ENCODE measurements at regions not wholly inside any gene's neighbourhood (a gene's known extent, or its start where the extent isn't known, plus 50 kb on each side); places are given as distances from the start of the nearest gene placed in this dataset.

GRCh38 chr4:162366146-162366545, 202.3 kb upstream of the FSTL5 start:
- no peaks in the 10 kb centered on the region for H3K4me1 ChIP-seq
- no peak overlapping the region for H3K27ac ChIP-seq
- no peak overlapping the region for H3K4me2 ChIP-seq (ENCODE audit: low read length)
- no peak overlapping the region for H3K9ac ChIP-seq
- H3K9me3 ChIP-seq (ENCODE audit: control insufficient read depth, low read length): no peaks in the 10 kb centered on the region
- H3K79me2 ChIP-seq: no peaks in the 10 kb centered on the region
- no peaks in the 10 kb centered on the region for H3K27me3 ChIP-seq (ENCODE audit: control insufficient read depth, insufficient read depth, low read length)
- H2AFZ ChIP-seq: no peak overlapping the region
- H3K4me3 ChIP-seq (ENCODE audit: low read depth, low read length): no peak overlapping the region
- no peaks in the 10 kb centered on the region for H3K36me3 ChIP-seq (ENCODE audit: control insufficient read depth, insufficient read depth, low read length)
- no peak for TF ChIP-seq CTCF (IDR thresholded peaks at IDR 0.05)

GRCh38 chr4:162364651-162365050, 200.9 kb upstream of the FSTL5 start:
- no peaks in the 10 kb centered on the region for H3K9me3 ChIP-seq (ENCODE audit: control insufficient read depth, low read length)
- no peaks in the 10 kb centered on the region for H3K4me1 ChIP-seq
- no peak overlapping the region for H3K9ac ChIP-seq
- H3K36me3 ChIP-seq (ENCODE audit: control insufficient read depth, insufficient read depth, low read length): no peaks in the 10 kb centered on the region
- TF ChIP-seq CTCF (IDR thresholded peaks at IDR 0.05): no peak
- no peaks in the 10 kb centered on the region for H3K27me3 ChIP-seq (ENCODE audit: control insufficient read depth, insufficient read depth, low read length)
- H2AFZ ChIP-seq: no peak overlapping the region
- no peak overlapping the region for H3K27ac ChIP-seq
- no peaks in the 10 kb centered on the region for H3K79me2 ChIP-seq
- no peak overlapping the region for H3K4me3 ChIP-seq (ENCODE audit: low read depth, low read length)
- no peak overlapping the region for H3K4me2 ChIP-seq (ENCODE audit: low read length)

- Histone ChIP-seq H3K4me3 (ENCODE audit: low read depth, low read length) (no peak overlapping the region), H3K79me2 (no peaks in the 10 kb centered on the region), H3K9ac (no peak overlapping the region), H3K36me3 (ENCODE audit: control insufficient read depth, insufficient read depth, low read length) (no peaks in the 10 kb centered on the region), H3K27ac (no peak overlapping the region), H2AFZ (no peak overlapping the region), H3K9me3 (ENCODE audit: control insufficient read depth, low read length) (no peaks in the 10 kb centered on the region), H3K4me1 (no peaks in the 10 kb centered on the region), H3K4me2 (ENCODE audit: low read length) (no peak overlapping the region), H3K27me3 (ENCODE audit: control insufficient read depth, insufficient read depth, low read length) (no peaks in the 10 kb centered on the region)
- no peak for TF ChIP-seq CTCF (IDR thresholded peaks at IDR 0.05)
These were observed 196.8 kb upstream of the FSTL5 start for GRCh38 chr4:162360369-162361149.

- H3K27me3 ChIP-seq (ENCODE audit: control insufficient read depth, insufficient read depth, low read length): no peaks in the 10 kb centered on the region
- no peak overlapping the region for H3K27ac ChIP-seq
- no peaks in the 10 kb centered on the region for H3K4me1 ChIP-seq
- no peaks in the 10 kb centered on the region for H3K79me2 ChIP-seq
- H3K9ac ChIP-seq: no peak overlapping the region
- no peak for TF ChIP-seq CTCF (IDR thresholded peaks at IDR 0.05)
- no peaks in the 10 kb centered on the region for H3K36me3 ChIP-seq (ENCODE audit: control insufficient read depth, insufficient read depth, low read length)
- no peaks in the 10 kb centered on the region for H3K9me3 ChIP-seq (ENCODE audit: control insufficient read depth, low read length)
- H2AFZ ChIP-seq: no peak overlapping the region
- no peak overlapping the region for H3K4me2 ChIP-seq (ENCODE audit: low read length)
- H3K4me3 ChIP-seq (ENCODE audit: low read depth, low read length): no peak overlapping the region
These were observed 192.4 kb upstream of the FSTL5 start for GRCh38 chr4:162356181-162356580.

- no peak overlapping the region for H3K27ac ChIP-seq
- no peak overlapping the region for H3K4me3 ChIP-seq (ENCODE audit: low read depth, low read length)
- no peaks in the 10 kb centered on the region for H3K9me3 ChIP-seq (ENCODE audit: control insufficient read depth, low read length)
- TF ChIP-seq CTCF (IDR thresholded peaks at IDR 0.05): no peak
- no peaks in the 10 kb centered on the region for H3K27me3 ChIP-seq (ENCODE audit: control insufficient read depth, insufficient read depth, low read length)
- H3K4me2 ChIP-seq (ENCODE audit: low read length): no peak overlapping the region
- no peaks in the 10 kb centered on the region for H3K4me1 ChIP-seq
- H2AFZ ChIP-seq: no peak overlapping the region
- no peaks in the 10 kb centered on the region for H3K79me2 ChIP-seq
- no peak overlapping the region for H3K9ac ChIP-seq
- no peaks in the 10 kb centered on the region for H3K36me3 ChIP-seq (ENCODE audit: control insufficient read depth, insufficient read depth, low read length)
These were observed 188.8 kb upstream of the FSTL5 start for GRCh38 chr4:162352580-162353107.

Data from parathyroid adenoma (tissue), 2 donors.